Tibial nerve (tissue), 4 donors: ENCODE measurements at regions not wholly inside any gene's neighbourhood (a gene's known extent, or its start where the extent isn't known, plus 50 kb on each side); places are given as distances from the start of the nearest gene placed in this dataset.
A peak's percentile ranks its signal among the peaks of the same experiment; 100 is the strongest.

Experiments
- DNase-seq, 2 donors: peaks; one replicate each; pipeline ENCODE4 v3.0.0-alpha.2; 2019; ENCODE audit warnings: low spot score in 2 of 2
- H3K27ac ChIP-seq, 4 donors: fragments of 200-600 bp; sonication (generic) in 3 of 4; one replicate each; pipeline ENCODE4 v1.5.1; 2017 to 2019; ENCODE audit warnings: mild to moderate bottlenecking in 1 of 4
- H3K27me3 ChIP-seq, 2 donors: fragments of 200-600 bp; sonication (generic) in 1 of 2; one replicate each; pipeline versions ENCODE4 v1.5.1 to v1.6.0; 2017 to 2019
- H3K36me3 ChIP-seq, 3 donors: fragments of 200-600 bp; sonication (generic); one replicate each; pipeline ENCODE4 v1.5.1; 2018 to 2019
- H3K4me1 ChIP-seq, 4 donors: fragments of 200-600 bp; sonication (generic) in 3 of 4; one replicate each; pipeline ENCODE4 v1.5.1; 2017 to 2019
- H3K4me3 ChIP-seq, 4 donors: fragments of 200-600 bp; sonication (generic) in 3 of 4; one replicate each; pipeline ENCODE4 v1.5.1; 2017 to 2019; ENCODE audit warnings: mild to moderate bottlenecking in 1 of 4, moderate library complexity in 1 of 4
- H3K9me3 ChIP-seq, 4 donors: fragments of 200-600 bp; sonication (generic) in 3 of 4; one replicate each; pipeline ENCODE4 v1.5.1; 2017 to 2019
- CTCF ChIP-seq, 5 experiments: fragments of 200-600 bp in 3 of 5; fragments of 450-650 bp in 2 of 5; sonication (generic) in 3 of 5; IDR thresholded peaks; one replicate each; pipeline ENCODE4 v1.5.1; 2016 to 2019; ENCODE audit warnings: antibody characterized with exemption in 5 of 5, mild to moderate bottlenecking in 3 of 5, moderate library complexity in 2 of 5
- EP300 ChIP-seq, 2 donors: sonication (generic); formaldehyde crosslinking; IDR thresholded peaks; one replicate each; pipeline ENCODE4 v1.6.1; 2017; ENCODE audit warnings: antibody characterized with exemption in 2 of 2, mild to moderate bottlenecking in 1 of 2
- POLR2A ChIP-seq, 2 donors: fragments of 450-650 bp; IDR thresholded peaks; one replicate each; pipeline ENCODE4 v1.6.1; 2017; ENCODE audit warnings: antibody characterized with exemption in 2 of 2, mild to moderate bottlenecking in 2 of 2, moderate library complexity in 2 of 2
- WGBS, 2 donors: methylation state at CpG; one replicate each; pipeline ENCODE4 v1.1.5; 2018; 5-methylcytosine and 5-hydroxymethylcytosine counted together

GRCh38 chr5:56454219-56454862 is 221.2 kb upstream of the ANKRD55 start:
- Histone ChIP-seq H3K27me3 (no peaks in the 10 kb centered on the region), H3K4me1 (peaks cover 0 to 32% (median 0%) of the 10 kb centered on the region in 4 donors), H3K36me3 (no peaks in the 10 kb centered on the region), H3K27ac (no peak overlapping the region), H3K4me3 (no peak overlapping the region), H3K9me3 (no peaks in the 10 kb centered on the region)
- DNase-seq = no peak
- WGBS, 2 donors = 97 to 98% methylated on average over 15 of the region's 15 CpGs
- TF ChIP-seq CTCF (IDR thresholded peaks at IDR 0.05) = no peak
- TF ChIP-seq POLR2A (IDR thresholded peaks at IDR 0.05) = no peak
- TF ChIP-seq EP300 (IDR thresholded peaks at IDR 0.05) = no peak

GRCh38 chr5:56451742-56452141 is 218.6 kb upstream of the ANKRD55 start:
- H3K9me3 ChIP-seq = no peaks in the 10 kb centered on the region
- no peak overlapping the region for H3K4me3 ChIP-seq
- TF ChIP-seq CTCF (IDR thresholded peaks at IDR 0.05) = no peak
- TF ChIP-seq POLR2A (IDR thresholded peaks at IDR 0.05) = no peak
- no peak for TF ChIP-seq EP300 (IDR thresholded peaks at IDR 0.05)
- H3K4me1 ChIP-seq = peaks cover 0 to 39% (median 0%) of the 10 kb centered on the region in 4 donors
- 83 to 93% methylated on average over 7 of the region's 7 CpGs for WGBS, 2 donors
- no peak for DNase-seq
- no peaks in the 10 kb centered on the region for H3K27me3 ChIP-seq
- H3K36me3 ChIP-seq = no peaks in the 10 kb centered on the region
- peak overlapping the region in 2 of 4 donors; percentile 58 to 65 for H3K27ac ChIP-seq

GRCh38 chr5:56450766-56451165 is 217.6 kb upstream of the ANKRD55 start:
- no peaks in the 10 kb centered on the region for H3K27me3 ChIP-seq
- no peaks in the 10 kb centered on the region for H3K9me3 ChIP-seq
- no peak for TF ChIP-seq CTCF (IDR thresholded peaks at IDR 0.05)
- no peak for TF ChIP-seq POLR2A (IDR thresholded peaks at IDR 0.05)
- peak; percentile 49 to 90 for TF ChIP-seq EP300 (IDR thresholded peaks at IDR 0.05)
- peak overlapping the region; percentile 25 to 65 (median 42) for H3K27ac ChIP-seq
- DNase-seq = no peak
- no peaks in the 10 kb centered on the region for H3K36me3 ChIP-seq
- 39 to 47% methylated on average over 8 of the region's 8 CpGs for WGBS, 2 donors
- no peak overlapping the region for H3K4me3 ChIP-seq
- peaks cover 0 to 39% (median 0%) of the 10 kb centered on the region in 4 donors for H3K4me1 ChIP-seq

- H3K36me3 ChIP-seq = no peaks in the 10 kb centered on the region
- H3K9me3 ChIP-seq = no peaks in the 10 kb centered on the region
- DNase-seq = no peak
- WGBS, 2 donors = 72% methylated on average over 6 to 7 of the region's 7 CpGs
- H3K27me3 ChIP-seq = no peaks in the 10 kb centered on the region
- peaks cover 0 to 39% (median 0%) of the 10 kb centered on the region in 4 donors for H3K4me1 ChIP-seq
- peak overlapping the region in 1 of 4 donors; percentile 65 for H3K27ac ChIP-seq
- no peak overlapping the region for H3K4me3 ChIP-seq
- no peak for TF ChIP-seq CTCF (IDR thresholded peaks at IDR 0.05)
- no peak for TF ChIP-seq POLR2A (IDR thresholded peaks at IDR 0.05)
- no peak for TF ChIP-seq EP300 (IDR thresholded peaks at IDR 0.05)
Measured at GRCh38 chr5:56449071-56449640, 216.0 kb upstream of the ANKRD55 start.

DNA sequence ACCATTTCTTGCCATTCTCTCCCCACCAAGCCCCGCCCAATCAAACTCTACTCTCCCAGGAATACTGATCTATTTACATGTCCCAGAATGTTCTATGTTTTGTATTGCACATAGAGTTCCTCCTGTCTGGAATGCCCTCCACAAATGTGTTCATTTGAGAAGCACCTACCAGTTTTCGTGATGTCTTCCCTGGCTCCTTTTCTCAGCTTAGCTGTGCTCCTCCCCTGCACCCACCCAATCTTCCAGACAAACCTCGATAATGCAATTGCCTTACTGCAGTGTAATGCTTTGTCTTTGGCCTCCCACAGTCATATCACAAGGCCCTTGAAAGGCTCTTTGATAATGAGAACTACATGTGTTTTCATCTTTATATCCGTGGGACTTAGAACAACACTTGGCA is 214.5 kb upstream of the ANKRD55 start:
- TF ChIP-seq POLR2A (IDR thresholded peaks at IDR 0.05) = no peak
- no peak for TF ChIP-seq EP300 (IDR thresholded peaks at IDR 0.05)
- no peak for TF ChIP-seq CTCF (IDR thresholded peaks at IDR 0.05)
- Histone ChIP-seq H3K9me3 (no peaks in the 10 kb centered on the region), H3K4me1 (peaks cover 0 to 39% (median 0%) of the 10 kb centered on the region in 4 donors), H3K27me3 (no peaks in the 10 kb centered on the region), H3K36me3 (no peaks in the 10 kb centered on the region), H3K27ac (peak overlapping the region in 1 of 4 donors; percentile 32), H3K4me3 (no peak overlapping the region)
- DNase-seq = no peak
- WGBS, 2 donors = 57 to 60% methylated on average over 4 of the region's 4 CpGs
